GM12873 (cell line): ENCODE measurements at regions not wholly inside any gene's neighbourhood (a gene's known extent, or its start where the extent isn't known, plus 50 kb on each side); places are given as distances from the start of the nearest gene placed in this dataset.

Experiments used
- TF ChIP-seq, protein P1 (sequence below): IDR thresholded peaks from 2 replicates; pipeline ENCODE4 v1.5.1; 2012; ENCODE audit warnings: low read depth, mild to moderate bottlenecking, moderate library complexity, low read length, control low read depth; ENCODE audit not compliant: insufficient read depth; ENCODE audit errors: missing control alignments

DNA sequence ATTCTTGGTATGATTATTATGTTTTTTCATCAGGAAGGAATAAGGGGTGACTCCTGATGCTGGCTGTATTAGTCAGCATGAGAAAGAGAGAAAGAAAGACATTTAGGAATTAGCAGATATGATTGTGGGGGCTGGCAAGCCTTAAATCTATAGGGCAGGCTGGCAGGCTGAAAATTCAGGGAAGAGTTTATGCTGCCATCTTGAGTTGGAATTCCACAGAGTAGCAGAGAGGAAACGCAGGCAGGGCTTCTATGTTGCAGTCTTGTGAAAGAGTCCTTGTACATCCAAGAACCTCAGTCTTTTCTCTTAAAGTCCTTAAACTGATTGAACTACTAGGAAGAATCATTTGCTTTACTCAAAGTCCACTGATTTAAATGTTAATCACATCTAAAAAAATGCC, 262.7 kb upstream of the SLC10A2 start:
- TF ChIP-seq, protein P1, sequence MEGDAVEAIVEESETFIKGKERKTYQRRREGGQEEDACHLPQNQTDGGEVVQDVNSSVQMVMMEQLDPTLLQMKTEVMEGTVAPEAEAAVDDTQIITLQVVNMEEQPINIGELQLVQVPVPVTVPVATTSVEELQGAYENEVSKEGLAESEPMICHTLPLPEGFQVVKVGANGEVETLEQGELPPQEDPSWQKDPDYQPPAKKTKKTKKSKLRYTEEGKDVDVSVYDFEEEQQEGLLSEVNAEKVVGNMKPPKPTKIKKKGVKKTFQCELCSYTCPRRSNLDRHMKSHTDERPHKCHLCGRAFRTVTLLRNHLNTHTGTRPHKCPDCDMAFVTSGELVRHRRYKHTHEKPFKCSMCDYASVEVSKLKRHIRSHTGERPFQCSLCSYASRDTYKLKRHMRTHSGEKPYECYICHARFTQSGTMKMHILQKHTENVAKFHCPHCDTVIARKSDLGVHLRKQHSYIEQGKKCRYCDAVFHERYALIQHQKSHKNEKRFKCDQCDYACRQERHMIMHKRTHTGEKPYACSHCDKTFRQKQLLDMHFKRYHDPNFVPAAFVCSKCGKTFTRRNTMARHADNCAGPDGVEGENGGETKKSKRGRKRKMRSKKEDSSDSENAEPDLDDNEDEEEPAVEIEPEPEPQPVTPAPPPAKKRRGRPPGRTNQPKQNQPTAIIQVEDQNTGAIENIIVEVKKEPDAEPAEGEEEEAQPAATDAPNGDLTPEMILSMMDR = no peak

DNA sequence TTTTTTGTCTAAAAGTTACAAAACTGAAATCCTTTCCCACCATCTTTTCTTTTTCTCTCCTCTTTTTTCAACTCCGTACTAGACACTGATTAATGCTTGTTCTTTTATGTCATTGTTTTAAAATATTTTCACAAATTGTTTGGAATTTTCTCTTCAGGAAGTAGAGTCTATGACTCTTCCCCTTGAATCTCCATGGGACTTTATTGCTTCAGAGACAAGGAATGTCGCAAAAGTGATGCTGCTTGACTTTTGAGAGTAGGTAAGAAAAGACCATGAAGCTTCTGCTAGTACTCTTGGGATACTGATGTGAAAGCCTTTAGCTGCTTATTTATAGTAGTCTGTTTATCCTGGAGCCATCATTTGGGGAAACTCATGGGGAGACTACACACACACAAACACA, 260.1 kb upstream of the SLC10A2 start:
- TF ChIP-seq, protein P1 = no peak

DNA sequence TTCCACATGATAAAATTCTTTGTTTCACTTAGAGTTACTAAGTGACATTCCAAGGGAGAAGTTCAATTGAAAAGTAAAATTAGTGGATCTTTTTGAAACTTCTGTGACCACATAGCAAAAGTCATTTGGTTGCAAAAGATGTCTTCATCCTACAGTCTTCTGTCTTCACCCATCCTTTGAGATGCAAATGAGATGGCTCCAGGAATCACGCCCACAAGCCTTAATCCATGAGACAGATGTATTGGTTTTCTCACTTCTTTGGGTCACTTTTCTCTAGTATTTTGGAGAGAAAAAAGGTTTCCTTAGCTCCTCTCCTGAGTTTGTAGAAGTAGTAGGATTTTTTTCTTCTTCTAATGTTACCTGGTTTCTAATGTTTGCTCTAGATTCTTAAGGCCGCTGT, 259.5 kb upstream of the SLC10A2 start:
- TF ChIP-seq, protein P1 = no peak

DNA sequence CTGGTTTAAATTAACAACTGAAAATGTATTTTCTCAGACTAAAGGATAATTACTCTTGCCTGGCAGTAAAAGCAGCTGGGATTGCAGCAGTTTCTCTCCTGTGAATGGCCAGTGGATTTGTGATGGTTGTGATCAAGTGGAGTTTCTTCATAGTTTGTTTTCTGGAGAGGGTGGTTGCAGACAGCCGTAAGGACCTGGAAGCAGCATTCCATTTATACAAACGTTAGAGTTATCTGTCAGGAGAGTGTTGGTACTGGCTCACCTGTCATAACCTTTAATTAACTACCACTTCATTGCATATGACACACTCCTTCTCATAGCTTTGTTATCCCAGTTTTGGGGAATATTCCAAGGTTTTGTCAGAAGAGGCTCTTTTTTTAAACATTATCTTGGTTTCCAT, 258.4 kb upstream of the SLC10A2 start:
- TF ChIP-seq, protein P1 = no peak

DNA sequence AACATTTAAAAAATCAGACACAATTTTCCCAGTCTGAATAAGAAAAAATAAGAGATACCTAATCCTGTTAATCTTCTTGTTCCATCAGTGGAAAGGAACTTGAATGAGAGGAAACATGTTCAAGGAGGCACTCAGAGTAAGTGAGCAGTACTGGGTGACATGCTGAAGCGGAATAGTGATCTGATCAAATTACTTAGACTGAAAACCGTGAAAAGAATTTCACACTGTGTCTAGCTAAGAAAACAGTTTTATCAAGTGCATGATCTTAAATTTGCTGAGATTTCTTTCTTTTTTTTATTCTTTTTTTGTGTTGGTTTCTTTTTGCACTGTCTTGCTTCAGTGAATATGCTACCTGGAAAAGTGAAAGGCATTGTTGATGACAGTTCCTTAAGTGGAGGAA, 249.5 kb upstream of the SLC10A2 start:
- TF ChIP-seq, protein P1 = no peak

DNA sequence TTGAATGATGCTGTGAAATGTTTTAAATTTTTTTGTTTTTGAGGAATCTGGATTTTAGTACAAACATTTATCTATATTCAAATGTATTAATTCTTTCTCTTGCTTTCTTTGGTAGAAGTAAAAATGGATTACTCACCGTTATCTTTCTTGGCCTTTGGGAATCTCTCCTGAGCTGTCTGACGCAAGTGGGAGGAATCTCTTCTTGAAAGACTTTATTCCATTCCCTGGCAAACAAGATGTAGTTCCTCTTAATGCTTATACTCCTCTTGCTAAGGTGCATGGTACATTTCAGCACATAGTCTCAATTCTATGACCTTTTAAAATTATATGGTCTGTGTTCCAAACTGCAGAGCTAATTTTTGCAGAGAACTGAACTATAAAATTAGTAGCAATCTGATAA, 246.2 kb upstream of the SLC10A2 start:
- TF ChIP-seq, protein P1 = no peak

DNA sequence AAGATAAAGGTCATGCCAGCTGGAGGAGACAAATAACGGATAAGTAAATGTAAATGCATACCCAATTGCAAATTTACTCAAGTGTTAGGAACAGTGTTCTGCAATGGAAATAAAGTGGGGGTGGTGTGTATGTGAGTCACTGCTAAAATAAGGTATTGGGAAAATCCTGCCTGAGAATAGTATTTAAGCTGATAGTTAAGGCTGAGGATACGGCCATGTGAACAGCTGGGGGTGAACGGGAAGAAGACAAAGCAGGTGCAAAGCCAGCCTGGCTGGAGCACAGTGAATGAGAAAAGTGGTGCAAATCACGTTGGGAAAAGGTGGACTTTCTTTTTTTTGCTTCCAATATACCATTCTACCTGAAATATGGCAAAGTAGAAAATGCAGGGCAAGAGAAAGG, 242.4 kb upstream of the SLC10A2 start:
- TF ChIP-seq, protein P1 = no peak
